ENCODE measurements at regions not wholly inside any gene's neighbourhood (a gene's known extent, or its start where the extent isn't known, plus 50 kb on each side); places are given as distances from the start of the nearest gene placed in this dataset.

DNA sequence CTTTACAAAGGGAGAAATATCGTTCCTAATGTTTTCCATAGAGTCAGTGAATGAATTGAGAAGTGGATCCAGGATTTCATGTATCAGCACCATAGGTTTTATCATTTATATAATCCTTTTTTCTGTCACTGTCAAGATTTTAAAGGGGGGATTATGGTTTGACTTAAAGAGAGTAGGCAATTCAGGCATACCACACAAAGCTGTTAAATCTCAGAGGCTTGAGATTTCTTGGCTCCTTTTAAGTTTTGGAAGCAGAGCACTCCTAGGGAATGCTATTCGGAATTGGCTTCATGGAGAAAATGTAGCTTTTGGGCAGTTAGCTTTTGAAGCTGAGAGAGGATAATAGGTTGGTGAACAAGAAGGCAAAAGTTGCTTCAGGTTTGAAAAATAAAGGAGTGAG is 274.7 kb downstream of the SOX4 start:
- ChIA-PET POLR2A (no interaction called here), CTCF (interaction anchor here (0.7 to 1.1 kb wide), 2 partner anchors 10 to 98 kb away, joined by 3 to 4 read pairs; no protein-coding TSS in a partner anchor)
- Histone ChIP-seq H3K27me3 (ENCODE audit: control insufficient read depth in 2 of 2, insufficient read depth in 2 of 2, low read length in 2 of 2) (no peaks in the 10 kb centered on the region), H3K4me2 (ENCODE audit: insufficient read depth, low read length) (no peak overlapping the region), H3K4me3 (replicated peaks in 1 of 3; ENCODE audit: insufficient read depth in 1 of 3, low read depth in 1 of 3, low read length in 3 of 3) (no peak overlapping the region), H4K20me1 (replicated peaks; ENCODE audit: control insufficient read depth, extremely low read depth, insufficient read depth, low read length) (no peaks in the 10 kb centered on the region), H3K9me3 (replicated peaks; ENCODE audit: control insufficient read depth, insufficient read depth, low read length) (no peaks in the 10 kb centered on the region), H2AFZ (ENCODE audit: low read depth, low read length) (no peak overlapping the region), H3K79me2 (ENCODE audit: control insufficient read depth, insufficient read depth, low read length) (no peaks in the 10 kb centered on the region), H3K27ac (ENCODE audit: insufficient read depth, low read depth, low read length) (no peak overlapping the region), H3K4me1 (ENCODE audit: control insufficient read depth, extremely low read depth, insufficient read depth, low read length) (no peaks in the 10 kb centered on the region), H3K9ac (replicated peaks; ENCODE audit: extremely low read depth, insufficient read depth, low read length) (no peak overlapping the region), H3K9me1 (replicated peaks; ENCODE audit: control insufficient read depth, extremely low read depth, insufficient read depth, low read length) (no peaks in the 10 kb centered on the region), H3K36me3 (ENCODE audit: control insufficient read depth in 2 of 2, extremely low read depth in 1 of 2, insufficient read depth in 2 of 2, low read length in 2 of 2) (no peaks in the 10 kb centered on the region)
- BruUV-seq (replicated peaks), result no TSS peak
- FAIRE-seq (no peak), DNase-seq (ENCODE audit: low read depth, low spot score) (no peak)
- dilution Hi-C loops (cut with MboI; ENCODE audit: extremely low pct_ligation_motif_present, low sequenced_read_pairs) (no loop called here), intact Hi-C loops (cut with micrococcal nuclease) (no loop called here)
- no peak for TF ChIP-seq JUN (IDR thresholded peaks at IDR 0.05; ENCODE audit: borderline replicate concordance, insufficient read depth, insufficient read length, low read depth)
- TF ChIP-seq MYC (IDR thresholded peaks at IDR 0.05; ENCODE audit: low read depth, low read length), result no peak
- TF ChIP-seq POLR2A (IDR thresholded peaks at IDR 0.05; ENCODE audit: low read depth, low read length), result no peak
- TF ChIP-seq FOS (IDR thresholded peaks at IDR 0.05; ENCODE audit: borderline replicate concordance, insufficient read depth, low read length), result no peak
- TF ChIP-seq, protein P1, sequence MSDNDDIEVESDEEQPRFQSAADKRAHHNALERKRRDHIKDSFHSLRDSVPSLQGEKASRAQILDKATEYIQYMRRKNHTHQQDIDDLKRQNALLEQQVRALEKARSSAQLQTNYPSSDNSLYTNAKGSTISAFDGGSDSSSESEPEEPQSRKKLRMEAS (IDR thresholded peaks at IDR 0.05; ENCODE audit: insufficient read depth, insufficient read length), result no peak
- TF ChIP-seq, protein P2, sequence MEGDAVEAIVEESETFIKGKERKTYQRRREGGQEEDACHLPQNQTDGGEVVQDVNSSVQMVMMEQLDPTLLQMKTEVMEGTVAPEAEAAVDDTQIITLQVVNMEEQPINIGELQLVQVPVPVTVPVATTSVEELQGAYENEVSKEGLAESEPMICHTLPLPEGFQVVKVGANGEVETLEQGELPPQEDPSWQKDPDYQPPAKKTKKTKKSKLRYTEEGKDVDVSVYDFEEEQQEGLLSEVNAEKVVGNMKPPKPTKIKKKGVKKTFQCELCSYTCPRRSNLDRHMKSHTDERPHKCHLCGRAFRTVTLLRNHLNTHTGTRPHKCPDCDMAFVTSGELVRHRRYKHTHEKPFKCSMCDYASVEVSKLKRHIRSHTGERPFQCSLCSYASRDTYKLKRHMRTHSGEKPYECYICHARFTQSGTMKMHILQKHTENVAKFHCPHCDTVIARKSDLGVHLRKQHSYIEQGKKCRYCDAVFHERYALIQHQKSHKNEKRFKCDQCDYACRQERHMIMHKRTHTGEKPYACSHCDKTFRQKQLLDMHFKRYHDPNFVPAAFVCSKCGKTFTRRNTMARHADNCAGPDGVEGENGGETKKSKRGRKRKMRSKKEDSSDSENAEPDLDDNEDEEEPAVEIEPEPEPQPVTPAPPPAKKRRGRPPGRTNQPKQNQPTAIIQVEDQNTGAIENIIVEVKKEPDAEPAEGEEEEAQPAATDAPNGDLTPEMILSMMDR (IDR thresholded peaks at IDR 0.05; ENCODE audit: extremely low read depth in 1 of 2, insufficient read depth in 1 of 2, low read depth in 1 of 2, low read length in 2 of 2), result no peak
- no peak for TF ChIP-seq GATA2 (IDR thresholded peaks at IDR 0.05; ENCODE audit: insufficient read depth, insufficient read length, low read depth, low read length)
- no peak for TF ChIP-seq POLR2AphosphoS5 (IDR thresholded peaks at IDR 0.05; ENCODE audit: insufficient read depth, low read depth, low read length)
- no peak for TF ChIP-seq EZH2 (IDR thresholded peaks at IDR 0.05; ENCODE audit: borderline replicate concordance, low read depth, low read length, severe bottlenecking)

Measured in endothelial cell of umbilical vein (primary cell).